Pons (tissue), 1 donor: ENCODE measurements at regions not wholly inside any gene's neighbourhood (a gene's known extent, or its start where the extent isn't known, plus 50 kb on each side); places are given as distances from the start of the nearest gene placed in this dataset.

Source experiments
- DNase-seq: peaks from one replicate; pipeline ENCODE4 v3.0.0-alpha.2; 2016; ENCODE audit warnings: low spot score

GRCh38 chr5:97844797-97845196 is 661.8 kb upstream of the RIOK2 start:
- no peak for DNase-seq

- no peak for DNase-seq
These were observed 663.6 kb upstream of the RIOK2 start for GRCh38 chr5:97846643-97847042.

GRCh38 chr5:97847920-97848631 is 665.0 kb upstream of the RIOK2 start:
- no peak for DNase-seq

- no peak for DNase-seq
These were observed 668.0 kb upstream of the RIOK2 start for GRCh38 chr5:97851036-97851435.

- DNase-seq: no peak
These were observed 672.1 kb upstream of the RIOK2 start for GRCh38 chr5:97854871-97855762.

- no peak for DNase-seq
These were observed 691.4 kb upstream of the RIOK2 start for GRCh38 chr5:97874491-97874890.

- DNase-seq: no peak
These were observed 693.2 kb upstream of the RIOK2 start for GRCh38 chr5:97876272-97876671.

GRCh38 chr5:97877588-97877987 is 694.5 kb upstream of the RIOK2 start:
- peak; percentile 83 for DNase-seq

DNA sequence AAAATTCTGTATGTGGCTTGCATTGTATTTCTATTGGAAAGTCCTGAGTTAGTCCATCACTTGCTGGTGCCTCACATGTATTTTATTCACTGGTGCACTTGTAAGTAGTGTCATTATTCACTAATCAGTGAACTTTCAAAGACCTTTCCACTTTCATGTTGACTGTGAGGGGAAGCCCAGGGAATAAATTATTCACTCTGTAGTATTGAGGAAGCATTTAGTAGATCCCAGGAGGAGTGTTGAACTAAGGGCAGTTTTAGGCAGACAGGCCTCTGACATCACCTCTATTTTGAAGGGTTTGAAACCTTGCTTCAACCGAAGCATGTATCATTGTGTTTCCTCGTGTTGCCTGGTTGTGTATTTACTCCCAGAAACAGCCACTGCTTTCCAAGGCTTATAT is 705.4 kb upstream of the RIOK2 start:
- DNase-seq: no peak

GRCh38 chr5:97891971-97892370 is 708.9 kb upstream of the RIOK2 start:
- no peak for DNase-seq

GRCh38 chr5:97903742-97904141 is 720.7 kb upstream of the RIOK2 start:
- DNase-seq: no peak

DNA sequence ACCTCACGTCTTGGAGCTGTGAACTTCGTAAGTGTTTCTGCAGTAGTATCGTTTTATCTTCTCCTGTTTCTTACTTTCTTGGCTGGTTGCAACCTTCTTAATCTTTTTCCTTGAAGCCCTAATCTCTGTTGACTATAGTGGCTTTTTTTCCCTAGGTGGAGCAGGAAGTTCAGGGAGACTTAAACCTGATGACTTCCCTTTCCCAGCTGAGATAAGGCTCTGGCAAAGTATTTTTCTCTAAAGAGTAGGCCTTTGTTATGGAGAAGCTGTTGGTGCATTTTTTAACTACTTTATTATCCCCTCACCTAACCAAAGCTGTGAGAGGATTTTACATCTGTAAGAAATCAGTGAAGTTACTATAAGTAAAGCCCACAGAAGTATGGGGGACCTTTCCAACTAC is 723.1 kb upstream of the RIOK2 start:
- DNase-seq: no peak

- no peak for DNase-seq
These were observed 724.8 kb upstream of the RIOK2 start for GRCh38 chr5:97907646-97908400.

GRCh38 chr5:97909541-97909940 is 726.5 kb upstream of the RIOK2 start:
- no peak for DNase-seq

GRCh38 chr5:97914483-97914882 is 731.4 kb upstream of the RIOK2 start:
- no peak for DNase-seq

DNA sequence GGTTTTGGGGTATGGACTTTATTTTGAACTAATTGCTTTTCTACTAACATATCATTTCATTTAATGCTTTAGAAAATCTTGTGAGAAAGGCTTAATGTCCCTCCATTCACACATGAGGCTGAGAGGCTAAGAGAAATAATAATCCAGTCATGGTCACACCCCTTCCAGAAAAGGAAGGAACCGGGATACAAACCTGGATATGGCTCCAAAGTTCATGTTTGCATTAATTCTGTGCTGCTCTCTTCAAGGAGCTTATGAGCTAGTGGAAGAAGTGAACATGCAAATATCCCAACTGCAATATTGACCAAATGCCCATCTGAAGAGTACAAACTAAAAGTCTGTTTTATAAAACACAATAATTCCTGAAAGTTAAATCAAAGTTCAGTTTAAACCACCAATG is 732.1 kb upstream of the RIOK2 start:
- no peak for DNase-seq

- no peak for DNase-seq
These were observed 735.0 kb upstream of the RIOK2 start for GRCh38 chr5:97918057-97918456.

- DNase-seq: no peak
These were observed 735.6 kb upstream of the RIOK2 start for GRCh38 chr5:97918620-97919019.

GRCh38 chr5:97919719-97920118 is 736.7 kb upstream of the RIOK2 start:
- no peak for DNase-seq

GRCh38 chr5:97922776-97923175 is 739.7 kb upstream of the RIOK2 start:
- DNase-seq: no peak

GRCh38 chr5:97923496-97923895 is 740.4 kb upstream of the RIOK2 start:
- DNase-seq: no peak

- DNase-seq: no peak
These were observed 741.0 kb upstream of the RIOK2 start for GRCh38 chr5:97923997-97924396.

DNA sequence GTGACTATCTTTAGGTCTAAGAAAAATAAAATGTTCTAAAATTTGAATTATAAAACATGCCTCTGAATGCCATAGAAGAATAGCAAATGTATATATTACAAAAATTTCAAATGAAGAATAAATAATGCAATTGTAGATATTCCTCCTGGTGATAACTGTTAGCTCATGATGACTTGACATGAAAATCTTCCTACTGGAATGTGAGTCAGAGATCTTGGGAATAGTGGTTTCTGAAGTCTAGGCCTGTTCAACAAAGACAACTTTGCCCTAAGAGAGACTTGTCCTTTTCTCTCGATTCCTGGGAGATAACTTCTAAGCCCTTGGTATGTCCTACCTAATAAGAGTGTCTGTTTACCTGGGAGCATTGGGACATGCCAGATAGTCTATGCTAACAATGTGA is 746.3 kb upstream of the RIOK2 start:
- no peak for DNase-seq
